HCT116 (cell line): ENCODE measurements at regions not wholly inside any gene's neighbourhood (a gene's known extent, or its start where the extent isn't known, plus 50 kb on each side); places are given as distances from the start of the nearest gene placed in this dataset.

Source experiments
- CTCF ChIP-seq, 3 experiments: fragments of 200-600 bp in 1 of 3; sonication (generic) in 1 of 3; IDR thresholded peaks in 2 of 3; conservative IDR thresholded peaks in 1 of 3; 2 replicates each; pipeline ENCODE4 v1.5.1; 2012 to 2017; ENCODE audit warnings: low read depth in 2 of 3, low read length in 2 of 3, antibody characterized with exemption in 1 of 3, borderline replicate concordance in 1 of 3, control low read depth in 1 of 3, mild to moderate bottlenecking in 1 of 3, mixed read lengths in 1 of 3, mixed run types in 1 of 3, moderate library complexity in 1 of 3; ENCODE audit not compliant: insufficient read depth in 1 of 3
- ELF1 ChIP-seq: IDR thresholded peaks from 2 replicates; pipeline ENCODE4 v1.6.1; 2012; ENCODE audit warnings: low read depth, borderline replicate concordance
- EZH2 ChIP-seq: fragments of 200-600 bp; sonication (generic); IDR thresholded peaks from 2 replicates; pipeline ENCODE4 v1.6.1; 2017; ENCODE audit warnings: antibody characterized with exemption, mixed run types
- EZH2phosphoT487 ChIP-seq: fragments of 200-600 bp; IDR thresholded peaks from 2 replicates; pipeline ENCODE4 v1.6.1; 2018; ENCODE audit warnings: antibody characterized with exemption, borderline replicate concordance
- FOSL1 ChIP-seq: IDR thresholded peaks from 2 replicates; pipeline ENCODE4 v1.6.1; 2012; ENCODE audit warnings: low read depth
- JUND ChIP-seq: IDR thresholded peaks from 2 replicates; pipeline ENCODE4 v1.6.1; 2012
- MAX ChIP-seq: IDR thresholded peaks from 2 replicates; pipeline ENCODE4 v1.6.1; 2012
- POLR2A ChIP-seq: IDR thresholded peaks from 2 replicates; pipeline ENCODE4 v1.7.0; 2011; ENCODE audit warnings: borderline replicate concordance; ENCODE audit not compliant: insufficient read depth, insufficient read length; ENCODE audit errors: extremely low read depth
- POLR2AphosphoS5 ChIP-seq: IDR thresholded peaks from 2 replicates; pipeline ENCODE4 v1.6.1; 2011; ENCODE audit warnings: mild to moderate bottlenecking, low read depth, low read length, moderate library complexity
- RAD21 ChIP-seq: IDR thresholded peaks from 2 replicates; pipeline ENCODE4 v1.6.1; 2012; ENCODE audit warnings: low read depth, mild to moderate bottlenecking
- REST ChIP-seq: IDR thresholded peaks from 2 replicates; pipeline ENCODE4 v1.6.1; 2012; ENCODE audit warnings: low read depth
- YY1 ChIP-seq: IDR thresholded peaks from 2 replicates; pipeline ENCODE4 v1.6.1; 2011; ENCODE audit warnings: low read length, low read depth, moderate library complexity, mild to moderate bottlenecking; ENCODE audit not compliant: insufficient replicate concordance; ENCODE audit errors: extremely low read depth
- ZNF274 ChIP-seq: fragments of 200-500 bp; sonication (Bioruptor generic); IDR thresholded peaks from 2 replicates; pipeline ENCODE4 v1.6.1; 2014; ENCODE audit warnings: mild to moderate bottlenecking, low read depth, low read length, inconsistent platforms
- TF ChIP-seq, protein P1 (sequence below): IDR thresholded peaks from 2 replicates; pipeline ENCODE4 v1.6.1; 2012

- no peak for TF ChIP-seq MAX
- no peak for TF ChIP-seq EZH2phosphoT487
- TF ChIP-seq CTCF (IDR thresholded peaks at IDR 0.05 in 2 of 3, conservative IDR thresholded peaks at IDR 0.05 in 1 of 3; ENCODE audit: borderline replicate concordance in 1 of 3, insufficient read depth in 1 of 3, low read depth in 2 of 3, low read length in 2 of 3): no peak
- TF ChIP-seq ZNF274: no peak
- TF ChIP-seq, protein P1, sequence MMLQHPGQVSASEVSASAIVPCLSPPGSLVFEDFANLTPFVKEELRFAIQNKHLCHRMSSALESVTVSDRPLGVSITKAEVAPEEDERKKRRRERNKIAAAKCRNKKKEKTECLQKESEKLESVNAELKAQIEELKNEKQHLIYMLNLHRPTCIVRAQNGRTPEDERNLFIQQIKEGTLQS: no peak
- no peak for TF ChIP-seq POLR2AphosphoS5
- TF ChIP-seq POLR2A: no peak
- TF ChIP-seq REST: no peak
- TF ChIP-seq ELF1: no peak
- no peak for TF ChIP-seq EZH2
- TF ChIP-seq RAD21: no peak
- no peak for TF ChIP-seq JUND
- no peak for TF ChIP-seq YY1
- no peak for TF ChIP-seq FOSL1
Measured at GRCh38 chr21:28200726-28201125, 792.0 kb downstream of the LTN1 start.
